Skin of body (tissue), 1 donor: ENCODE measurements at regions not wholly inside any gene's neighbourhood (a gene's known extent, or its start where the extent isn't known, plus 50 kb on each side); places are given as distances from the start of the nearest gene placed in this dataset.
"Not testable (repeated sequence)": the region's sequence is repeated elsewhere in the genome, so short reads cannot be mapped to it uniquely, and the experiment has no call there.

ENCODE experiments used
- DNase-seq: peaks from one replicate; lab custom pipeline; 2025; lab: John Stamatoyannopoulos, UW

GRCh38 chr1:148318123-148318903, 164.8 kb downstream of the PPIAL4G start:
- no peak for DNase-seq

- DNase-seq, result no peak
Observed at GRCh38 chr1:148317288-148317985, 165.4 kb upstream of the NBPF11 start.

GRCh38 chr1:148315071-148315811, 163.2 kb upstream of the NBPF11 start:
- no peak for DNase-seq

- DNase-seq, result no peak
Observed at GRCh38 chr1:148310807-148311206, 158.7 kb upstream of the NBPF11 start.

- no peak for DNase-seq
Observed at GRCh38 chr1:148309940-148310500, 157.9 kb upstream of the NBPF11 start.

GRCh38 chr1:148308832-148309458, 156.9 kb upstream of the NBPF11 start:
- DNase-seq, result no peak

- DNase-seq, result no peak
Observed at GRCh38 chr1:148307583-148308185, 155.6 kb upstream of the NBPF11 start.

GRCh38 chr1:148304935-148305334, 152.9 kb upstream of the NBPF11 start:
- DNase-seq, result not testable (repeated sequence)

GRCh38 chr1:148302586-148303364, 150.7 kb upstream of the NBPF11 start:
- not testable (repeated sequence) for DNase-seq

- DNase-seq, result not testable (repeated sequence)
Observed at GRCh38 chr1:148297852-148298251, 145.8 kb upstream of the NBPF11 start.

GRCh38 chr1:148296511-148296910, 144.4 kb upstream of the NBPF11 start:
- DNase-seq, result no peak

GRCh38 chr1:148294116-148294807, 142.2 kb upstream of the NBPF11 start:
- no peak for DNase-seq

GRCh38 chr1:148293651-148294050, 141.6 kb upstream of the NBPF11 start:
- no peak for DNase-seq

- DNase-seq, result no peak
Observed at GRCh38 chr1:148292915-148293314, 140.8 kb upstream of the NBPF11 start.

GRCh38 chr1:148290881-148291280, 138.8 kb upstream of the NBPF11 start:
- DNase-seq, result no peak

- no peak for DNase-seq
Observed at GRCh38 chr1:148289647-148290046, 137.6 kb upstream of the NBPF11 start.

- not testable (repeated sequence) for DNase-seq
Observed at GRCh38 chr1:148285946-148286345, 133.9 kb upstream of the NBPF11 start.

- not testable (repeated sequence) for DNase-seq
Observed at GRCh38 chr1:148280831-148281572, 128.9 kb upstream of the NBPF11 start.
